GM18909 (cell line): ENCODE measurements at regions not wholly inside any gene's neighbourhood (a gene's known extent, or its start where the extent isn't known, plus 50 kb on each side); places are given as distances from the start of the nearest gene placed in this dataset.

ENCODE experiments used
- ATAC-seq: cut with Tn5 transposase; IDR thresholded peaks from one replicate; pipeline ENCODE4 v1.9.1; 2021; ENCODE audit warnings: mild to moderate bottlenecking; ENCODE audit not compliant: unreplicated experiment, poor library complexity

GRCh38 chrX:145630081-145630480 is 187.5 kb upstream of the SLITRK2 start:
- ATAC-seq, result no peak

- ATAC-seq, result no peak
These were observed 186.7 kb upstream of the SLITRK2 start for GRCh38 chrX:145630806-145631435.

GRCh38 chrX:145631461-145631951 is 186.1 kb upstream of the SLITRK2 start:
- ATAC-seq, result no peak

DNA sequence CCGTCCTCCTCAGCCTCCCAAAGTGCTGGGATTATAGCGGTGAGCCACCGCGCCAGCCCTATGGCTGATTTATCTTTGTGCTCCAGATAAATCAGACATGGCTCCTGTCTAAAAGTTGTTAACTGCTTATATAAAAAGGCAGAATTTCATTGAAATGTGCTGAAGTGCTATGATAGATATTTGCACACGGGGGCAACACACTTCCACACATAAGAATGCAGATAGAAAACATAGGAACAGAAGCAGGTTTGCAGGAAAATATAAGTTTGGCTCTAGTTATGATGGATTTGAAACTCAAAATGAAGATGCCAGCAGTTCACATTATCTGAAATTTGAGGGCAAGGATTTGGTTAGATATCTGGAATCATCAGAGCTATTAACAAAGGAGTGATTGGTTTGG is 163.1 kb upstream of the SLITRK2 start:
- ATAC-seq, result no peak

DNA sequence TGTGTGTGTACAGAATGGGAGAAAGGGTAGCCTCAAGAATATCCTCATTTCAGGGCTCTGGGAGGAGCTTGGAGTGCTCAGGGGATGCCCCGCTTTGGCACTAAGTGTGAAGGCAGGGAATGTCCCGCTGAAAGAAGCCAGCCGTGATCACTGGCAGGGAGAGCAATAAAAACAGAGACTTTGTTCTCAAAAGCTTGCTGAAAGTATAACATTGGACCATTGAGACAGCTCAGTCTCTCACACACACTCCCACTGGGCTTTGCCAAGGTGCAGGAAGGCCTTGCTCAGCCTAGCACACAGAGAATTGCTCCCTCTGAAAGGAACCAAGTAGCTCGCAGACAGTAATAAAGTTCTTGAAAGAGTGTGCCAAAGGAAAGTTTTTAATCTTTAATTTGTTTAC is 143.8 kb upstream of the SLITRK2 start:
- no peak for ATAC-seq

GRCh38 chrX:145677109-145677817 is 140.4 kb upstream of the SLITRK2 start:
- ATAC-seq, result no peak

DNA sequence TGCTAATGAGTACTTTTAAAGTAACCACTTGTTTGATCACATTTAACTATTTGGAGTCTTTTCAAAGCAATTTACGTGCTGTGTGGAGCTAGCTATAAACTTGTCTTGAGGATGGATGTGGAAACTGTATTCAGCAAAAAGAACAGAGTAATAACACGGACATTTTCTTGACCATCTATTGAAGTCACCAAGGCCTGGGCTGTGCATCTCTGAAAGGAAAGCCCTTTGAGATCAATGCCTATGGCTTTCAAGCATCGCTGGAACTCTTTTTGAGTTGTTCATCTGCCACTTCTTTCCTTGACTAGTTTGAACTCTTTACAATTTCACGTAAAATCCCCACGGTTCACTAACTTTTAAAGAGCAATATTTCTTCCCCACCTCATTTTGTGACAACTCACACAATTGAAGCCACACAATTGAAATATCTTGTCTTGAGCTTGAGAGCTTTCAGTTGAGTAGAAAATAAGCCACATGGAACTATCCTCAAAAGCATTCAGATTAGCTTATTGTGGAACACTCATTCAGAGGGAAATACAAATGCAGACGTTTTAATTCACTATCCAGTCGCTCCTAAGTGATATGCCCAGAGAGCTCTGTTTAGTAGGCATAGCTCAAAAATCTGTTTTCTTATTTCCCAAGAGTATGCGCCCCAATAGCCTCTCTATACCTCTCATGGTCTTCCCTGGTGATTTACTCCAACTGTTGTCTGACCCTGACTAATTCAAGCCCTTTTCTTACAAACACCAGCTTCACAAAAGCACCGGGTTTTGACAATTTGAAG is 134.9 kb upstream of the SLITRK2 start:
- ATAC-seq, result no peak

DNA sequence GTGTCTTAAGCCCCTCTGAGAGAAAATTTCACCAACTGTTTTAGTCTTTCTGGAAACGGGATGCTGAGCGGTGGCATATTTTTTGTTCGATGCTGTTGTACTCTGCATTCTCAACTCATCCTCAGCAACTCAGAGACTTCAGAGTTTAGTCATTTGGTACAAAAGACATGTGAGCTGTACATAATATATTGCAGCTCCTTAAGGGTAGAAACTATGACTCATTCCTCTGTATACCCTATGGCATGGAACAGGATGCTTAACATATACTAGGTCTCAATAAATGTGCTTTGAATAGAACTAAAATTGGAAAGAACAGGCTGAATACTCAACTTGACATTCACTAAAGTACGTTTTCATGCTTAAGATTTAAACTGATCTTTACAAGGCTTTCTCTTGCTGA is 130.5 kb upstream of the SLITRK2 start:
- ATAC-seq, result no peak

- ATAC-seq, result no peak
These were observed 129.9 kb upstream of the SLITRK2 start for GRCh38 chrX:145687707-145688106.

DNA sequence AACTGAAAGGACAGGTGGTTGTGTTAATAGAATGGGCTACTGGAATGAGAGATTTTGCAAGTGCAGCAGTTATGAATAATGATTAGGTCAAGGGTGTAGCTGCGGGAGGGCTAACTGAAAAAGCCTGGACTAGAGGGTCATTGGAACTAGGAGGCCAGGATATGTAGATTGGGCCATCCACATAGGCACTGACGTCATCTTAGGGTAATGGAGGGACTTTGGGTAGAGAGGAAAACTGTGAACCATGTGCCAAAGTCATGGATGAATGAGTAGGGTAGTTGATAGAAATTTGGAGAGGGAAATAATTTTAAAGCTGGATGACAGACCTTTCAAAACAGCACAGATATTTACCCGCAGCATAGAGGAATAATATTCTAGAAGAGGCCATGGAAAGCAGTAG is 123.6 kb upstream of the SLITRK2 start:
- ATAC-seq, result no peak

DNA sequence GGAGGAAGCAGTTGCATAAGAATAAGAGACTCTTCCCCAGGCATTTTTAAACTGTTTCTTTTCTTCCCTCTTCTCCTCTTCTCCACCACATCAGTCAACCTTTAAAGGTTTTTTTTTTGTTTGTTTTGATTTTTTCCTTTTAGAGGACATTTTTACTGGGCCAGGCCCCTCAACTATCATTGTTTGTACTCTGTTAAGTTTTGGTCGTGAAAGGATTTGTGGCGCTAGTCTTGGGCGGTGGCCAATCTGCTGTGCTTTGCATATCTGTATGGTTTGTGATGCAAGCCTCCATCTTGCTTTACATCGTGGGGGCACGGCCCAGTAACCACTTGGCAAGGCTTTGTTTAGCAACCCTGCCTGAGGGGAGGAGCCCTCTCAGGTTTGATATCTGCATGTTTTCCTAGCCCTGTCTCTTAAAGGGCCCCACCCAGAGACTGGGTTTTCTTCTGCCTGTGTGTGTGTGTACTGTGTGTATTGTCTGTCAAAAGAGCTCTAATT is 101.9 kb upstream of the SLITRK2 start:
- ATAC-seq, result no peak

DNA sequence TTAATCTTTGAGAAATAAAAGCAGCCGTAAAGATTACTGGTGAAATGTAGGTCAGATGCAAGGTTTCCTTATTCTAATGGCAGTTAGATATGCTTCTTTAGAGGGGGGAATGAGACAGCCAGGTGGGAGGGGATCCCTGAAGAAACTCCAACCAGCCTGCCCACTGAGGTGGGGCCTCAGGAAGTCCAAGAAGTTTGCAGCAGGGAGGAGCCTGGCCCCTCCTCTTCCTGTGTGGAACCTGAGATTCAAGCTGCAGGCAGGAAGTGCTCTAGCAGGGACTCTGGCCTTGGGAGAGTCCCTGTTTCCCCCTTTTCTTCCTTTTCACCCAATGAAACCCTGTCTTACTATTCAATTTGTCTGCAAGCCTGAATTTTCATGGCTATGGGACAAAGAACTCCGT is 101.4 kb upstream of the SLITRK2 start:
- ATAC-seq, result no peak

DNA sequence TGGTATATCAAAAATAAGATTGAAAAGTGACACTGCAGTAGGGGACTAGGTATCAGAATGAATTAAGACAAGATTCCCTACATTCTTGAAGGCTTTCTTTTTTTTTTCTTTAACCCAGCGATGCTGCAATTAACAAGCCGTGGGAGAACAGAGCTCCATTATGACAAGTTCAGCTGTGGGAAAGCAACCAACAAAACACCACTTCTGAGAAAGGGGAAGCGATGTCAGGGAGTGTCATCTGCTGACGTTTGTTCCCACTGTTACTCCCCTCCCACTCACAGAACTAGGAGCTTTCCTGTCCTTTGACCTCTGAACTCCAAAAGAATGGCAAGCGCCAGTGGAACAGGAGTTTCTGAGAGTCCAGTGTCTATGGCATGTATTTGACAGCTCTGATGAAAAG is 90.2 kb upstream of the SLITRK2 start:
- no peak for ATAC-seq

DNA sequence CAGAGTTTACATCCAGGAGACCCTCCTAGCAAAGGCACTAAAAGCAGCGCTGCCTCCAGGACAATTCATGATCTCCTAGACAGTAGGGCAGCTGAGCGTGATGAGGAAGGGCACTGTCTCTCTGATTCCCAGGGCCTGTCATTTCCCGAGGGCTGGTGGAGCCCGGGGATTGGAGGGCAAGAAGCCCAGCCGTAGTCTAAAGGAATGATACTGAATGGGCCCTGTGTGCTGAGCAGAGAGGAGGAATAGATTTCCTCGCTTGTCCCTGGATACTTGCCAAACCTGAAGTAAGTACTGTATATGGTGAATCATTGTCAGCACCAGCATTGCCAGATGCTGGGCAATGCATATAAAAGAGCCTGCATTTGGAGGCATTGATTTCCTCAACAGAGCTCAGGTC is 88.0 kb upstream of the SLITRK2 start:
- ATAC-seq, result no peak

GRCh38 chrX:145735036-145735435 is 82.6 kb upstream of the SLITRK2 start:
- no peak for ATAC-seq

- ATAC-seq, result no peak
These were observed 65.7 kb upstream of the SLITRK2 start for GRCh38 chrX:145751943-145752342.
